ENCODE measurements at regions not wholly inside any gene's neighbourhood (a gene's known extent, or its start where the extent isn't known, plus 50 kb on each side); places are given as distances from the start of the nearest gene placed in this dataset.
"Not testable (repeated sequence)": the region's sequence is repeated elsewhere in the genome, so short reads cannot be mapped to it uniquely, and the experiment has no call there.

DNA sequence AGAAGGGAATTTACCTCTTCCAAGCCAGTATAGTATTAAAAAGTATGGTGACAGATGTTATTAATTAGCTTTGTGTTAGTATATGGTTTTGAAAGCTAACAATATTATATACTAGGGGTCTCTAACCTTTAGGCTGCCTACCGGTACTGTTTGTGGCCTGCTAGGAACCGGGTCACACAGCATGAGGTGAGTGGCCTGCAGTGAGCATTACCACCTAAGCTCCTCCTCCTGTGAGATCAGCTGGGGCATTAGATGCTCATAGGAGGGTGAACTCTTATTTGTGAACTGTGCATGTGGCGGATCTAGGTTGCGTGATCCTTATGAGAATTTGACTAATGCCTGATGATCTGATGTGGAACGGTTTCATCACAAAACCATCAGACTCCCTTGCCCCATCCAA is 583.4 kb upstream of the CDH2 start:
- ChIA-PET CTCF (interaction anchor here (0.5 kb wide), 1 partner anchor 20 kb away, joined by 4 read pairs; no protein-coding TSS in a partner anchor), POLR2A (no interaction called here)
- Mint-ChIP-seq H3K9me3 (no peaks in the 10 kb centered on the region), H3K36me3 (ENCODE audit: low read depth) (no peaks in the 10 kb centered on the region), H3K4me3 (no peak overlapping the region), H3K27me3 (no peaks in the 10 kb centered on the region), H3K27ac (no peak overlapping the region), H3K4me1 (no peaks in the 10 kb centered on the region)
- DNase-seq = no peak

DNA sequence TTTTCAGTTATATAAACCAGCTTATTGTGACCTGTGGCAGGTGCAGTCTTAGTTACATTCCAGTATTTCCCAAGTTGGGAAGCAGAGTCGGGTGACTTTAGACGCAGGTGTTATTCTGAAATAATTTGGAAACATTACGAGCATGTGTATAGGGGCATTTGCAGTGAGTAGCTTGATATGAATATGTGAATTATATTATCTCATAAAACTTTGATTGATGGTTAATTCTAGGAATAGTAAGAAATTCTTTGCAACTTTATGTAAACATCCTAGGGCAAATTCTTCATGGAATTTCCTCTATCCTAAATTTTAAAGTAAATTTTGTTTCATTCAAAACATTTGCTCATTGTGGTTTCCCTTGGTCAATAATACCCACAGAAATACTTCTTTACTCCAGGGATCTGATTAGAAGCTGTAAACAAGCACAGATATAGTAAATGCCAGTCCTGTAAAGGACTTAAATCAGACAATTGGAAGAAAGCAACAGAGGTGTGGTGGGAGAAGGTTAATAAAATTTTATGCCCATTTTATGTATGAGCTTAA is 580.6 kb upstream of the CDH2 start:
- Mint-ChIP-seq H3K36me3 (ENCODE audit: low read depth) (no peaks in the 10 kb centered on the region), H3K4me3 (no peak overlapping the region), H3K27ac (no peak overlapping the region), H3K27me3 (no peaks in the 10 kb centered on the region), H3K9me3 (peaks cover 4% of the 10 kb centered on the region), H3K4me1 (no peaks in the 10 kb centered on the region)
- ChIA-PET CTCF (no interaction called here), POLR2A (no interaction called here)
- no peak for DNase-seq

DNA sequence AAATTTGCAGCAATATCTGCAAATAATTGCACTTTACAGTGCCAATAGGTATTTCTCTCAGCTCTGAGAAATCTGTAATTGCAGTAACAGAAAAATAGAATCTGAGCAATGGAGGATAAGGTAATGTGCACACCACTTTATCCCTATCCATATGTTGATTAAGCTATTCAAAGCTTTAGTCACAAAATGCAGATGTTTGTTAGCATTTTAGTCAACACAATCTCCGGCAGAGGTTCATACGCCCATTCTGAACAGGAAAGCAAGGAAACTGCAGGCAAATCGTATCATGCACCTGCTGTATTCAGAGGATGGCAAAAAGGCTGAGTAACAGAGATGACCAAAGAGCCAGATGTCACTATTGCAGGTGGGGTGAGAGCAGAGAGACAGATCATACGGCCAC is 566.2 kb upstream of the CDH2 start:
- ChIA-PET POLR2A (no interaction called here), CTCF (no interaction called here)
- H3K4me1 Mint-ChIP-seq = no peaks in the 10 kb centered on the region
- H3K27ac Mint-ChIP-seq = no peak overlapping the region
- no peaks in the 10 kb centered on the region for H3K36me3 Mint-ChIP-seq (ENCODE audit: low read depth)
- H3K4me3 Mint-ChIP-seq = no peak overlapping the region
- peaks cover 10% of the 10 kb centered on the region for H3K9me3 Mint-ChIP-seq
- no peaks in the 10 kb centered on the region for H3K27me3 Mint-ChIP-seq
- no peak for DNase-seq

DNA sequence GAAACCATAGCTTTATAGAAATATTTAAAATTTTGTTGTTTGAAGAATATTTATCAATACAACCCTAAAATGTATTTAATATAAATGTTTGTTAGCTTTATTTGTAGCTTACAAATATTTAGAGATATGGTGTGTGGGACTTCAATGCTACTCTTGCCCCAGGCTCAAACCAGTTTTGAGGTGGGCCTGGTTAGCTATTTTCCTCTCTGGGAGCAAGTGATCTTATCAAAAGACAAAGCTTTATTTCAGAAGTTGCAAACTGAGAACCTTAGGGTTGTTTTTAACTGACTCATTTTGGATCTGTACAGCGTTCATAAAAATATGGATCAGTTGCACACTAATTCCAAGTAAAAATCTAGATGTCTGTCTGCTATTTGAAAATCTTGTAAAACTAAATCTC is 563.6 kb upstream of the CDH2 start:
- Mint-ChIP-seq H3K4me1 (no peaks in the 10 kb centered on the region), H3K9me3 (peaks cover 9% of the 10 kb centered on the region), H3K36me3 (ENCODE audit: low read depth) (no peaks in the 10 kb centered on the region), H3K4me3 (no peak overlapping the region), H3K27me3 (no peaks in the 10 kb centered on the region), H3K27ac (no peak overlapping the region)
- POLR2A ChIA-PET = no interaction called here
- no peak for DNase-seq
- CTCF ChIA-PET = no interaction called here

DNA sequence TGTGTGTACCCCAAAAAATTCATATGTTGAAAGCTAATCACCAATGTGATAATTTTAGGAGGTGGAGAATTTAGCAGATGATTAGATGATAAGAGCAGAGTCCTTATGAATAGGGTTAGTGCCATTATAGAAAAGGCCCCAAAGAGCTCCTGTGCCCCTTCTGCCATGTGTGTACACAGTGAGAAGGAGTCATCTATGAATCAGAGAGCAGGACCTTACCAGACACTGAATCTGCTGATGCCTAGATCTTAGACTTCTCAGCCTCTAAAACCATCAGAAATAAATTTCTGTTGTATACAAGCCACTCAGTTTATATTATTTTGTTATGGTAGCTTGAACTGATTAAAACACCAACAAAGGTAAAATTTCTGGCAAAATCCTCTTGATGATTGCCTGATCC is 560.0 kb upstream of the CDH2 start:
- Mint-ChIP-seq H3K4me1 (no peaks in the 10 kb centered on the region), H3K9me3 (peaks cover 19% of the 10 kb centered on the region), H3K27ac (no peak overlapping the region), H3K27me3 (no peaks in the 10 kb centered on the region), H3K4me3 (no peak overlapping the region), H3K36me3 (ENCODE audit: low read depth) (no peaks in the 10 kb centered on the region)
- CTCF ChIA-PET = no interaction called here
- no peak for DNase-seq
- POLR2A ChIA-PET = no interaction called here

DNA sequence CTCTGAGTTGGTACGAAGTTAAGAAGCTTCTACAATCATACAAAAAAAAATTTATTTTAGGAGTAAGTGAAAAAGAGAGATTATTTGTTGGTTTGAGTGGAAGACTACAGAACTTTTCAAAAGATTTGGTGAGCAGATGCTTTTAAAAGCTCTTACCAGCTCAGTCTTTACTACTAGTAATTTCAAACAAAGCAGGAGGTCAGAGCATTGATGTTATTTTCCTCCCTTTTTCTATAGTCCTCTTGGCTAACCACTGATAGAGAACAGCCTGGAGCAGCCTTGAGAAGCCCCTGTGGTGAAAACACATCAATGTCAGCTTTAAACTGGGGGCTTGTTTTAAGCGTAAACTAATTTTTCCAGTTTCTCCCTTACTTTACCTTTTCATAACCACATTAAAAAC is 559.3 kb upstream of the CDH2 start:
- Mint-ChIP-seq H3K4me3 (no peak overlapping the region), H3K27ac (no peak overlapping the region), H3K9me3 (peaks cover 16% of the 10 kb centered on the region), H3K27me3 (no peaks in the 10 kb centered on the region), H3K36me3 (ENCODE audit: low read depth) (no peaks in the 10 kb centered on the region), H3K4me1 (no peaks in the 10 kb centered on the region)
- ChIA-PET CTCF (no interaction called here), POLR2A (no interaction called here)
- DNase-seq = no peak

DNA sequence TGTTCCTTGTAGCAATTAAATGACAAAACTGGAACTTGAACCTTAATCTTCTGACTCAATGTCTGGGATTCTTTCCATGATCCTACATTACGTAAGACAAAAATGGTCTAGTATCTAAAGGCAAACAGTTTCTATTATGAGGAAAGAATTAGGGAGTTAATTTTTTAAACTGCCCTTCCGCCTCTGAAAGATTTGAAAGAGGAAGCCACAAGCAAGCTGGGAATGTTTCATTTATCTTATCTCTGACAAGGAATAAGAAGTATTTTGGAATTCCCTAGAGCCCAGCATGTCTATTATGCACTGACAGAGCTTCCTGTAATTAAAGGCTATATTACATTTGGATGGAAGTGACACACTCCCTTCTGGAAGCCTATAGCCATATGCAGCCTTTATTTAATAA is 558.8 kb upstream of the CDH2 start:
- H3K4me1 Mint-ChIP-seq = no peaks in the 10 kb centered on the region
- POLR2A ChIA-PET = no interaction called here
- no peaks in the 10 kb centered on the region for H3K27me3 Mint-ChIP-seq
- no peak for DNase-seq
- H3K4me3 Mint-ChIP-seq = no peak overlapping the region
- CTCF ChIA-PET = no interaction called here
- H3K27ac Mint-ChIP-seq = no peak overlapping the region
- H3K9me3 Mint-ChIP-seq = peaks cover 12% of the 10 kb centered on the region
- H3K36me3 Mint-ChIP-seq (ENCODE audit: low read depth) = no peaks in the 10 kb centered on the region

DNA sequence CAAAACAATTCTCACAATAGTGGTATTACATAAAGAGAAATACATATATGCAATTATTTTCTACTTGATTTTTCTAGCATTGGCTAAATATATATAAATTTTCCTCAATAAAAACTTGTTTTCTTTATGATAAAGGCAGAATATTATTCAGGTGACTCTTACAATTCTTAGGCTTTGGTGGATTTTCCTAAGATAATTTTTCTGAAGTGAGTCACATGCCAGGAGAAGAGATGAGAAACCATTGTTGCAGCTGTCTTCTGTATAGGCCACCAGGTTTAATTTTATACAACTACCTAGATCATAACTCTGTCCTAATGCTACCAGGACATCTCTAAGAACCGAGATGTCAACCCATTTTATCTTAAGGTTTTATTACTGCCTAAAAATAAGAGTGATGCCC is 552.4 kb upstream of the CDH2 start:
- Mint-ChIP-seq H3K9me3 (peaks cover 6% of the 10 kb centered on the region), H3K36me3 (ENCODE audit: low read depth) (no peaks in the 10 kb centered on the region), H3K4me3 (no peak overlapping the region), H3K27me3 (no peaks in the 10 kb centered on the region), H3K27ac (no peak overlapping the region), H3K4me1 (no peaks in the 10 kb centered on the region)
- POLR2A ChIA-PET = no interaction called here
- CTCF ChIA-PET = no interaction called here
- no peak for DNase-seq

DNA sequence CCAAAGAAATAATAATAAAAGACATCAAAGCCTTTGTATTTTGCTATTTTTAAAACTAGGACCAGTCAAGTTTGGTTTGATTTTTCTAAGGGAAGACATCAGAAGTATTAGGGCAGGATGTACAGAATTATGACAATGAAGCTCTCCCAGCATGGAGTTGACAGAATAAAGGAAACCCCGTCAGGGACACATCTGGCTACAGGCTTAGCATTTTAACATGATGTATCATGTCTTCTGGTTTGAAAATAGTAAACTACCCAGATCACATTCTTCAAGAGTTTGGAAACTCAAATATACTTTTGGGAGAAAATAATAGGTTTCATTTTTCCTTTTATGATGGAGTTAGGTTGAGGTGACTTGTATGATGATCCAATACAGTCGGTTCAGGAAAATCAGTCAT is 552.0 kb upstream of the CDH2 start:
- no peak overlapping the region for H3K27ac Mint-ChIP-seq
- no peaks in the 10 kb centered on the region for H3K36me3 Mint-ChIP-seq (ENCODE audit: low read depth)

DNA sequence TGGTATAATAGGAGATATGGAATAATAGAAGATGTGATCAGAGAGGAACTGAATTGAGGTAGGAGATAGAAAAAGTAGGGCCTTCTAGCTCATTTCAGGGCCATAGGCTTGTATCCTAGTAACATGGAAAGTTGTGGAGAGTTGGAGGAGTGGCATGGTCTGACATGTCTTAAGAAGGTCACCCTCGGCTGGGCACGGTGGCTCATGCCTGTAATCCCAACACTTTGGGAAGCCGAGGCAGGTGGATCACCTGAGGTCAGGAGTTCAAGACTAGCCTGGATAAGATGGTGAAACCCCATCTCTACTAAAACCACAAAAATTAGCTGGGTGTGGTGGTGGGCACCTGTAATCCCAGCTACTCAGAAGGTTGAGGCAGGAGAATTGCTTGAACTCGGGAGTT is 550.3 kb upstream of the CDH2 start:
- H3K4me3 Mint-ChIP-seq; H3K27ac Mint-ChIP-seq; DNase-seq; H3K4me1 Mint-ChIP-seq; CTCF ChIA-PET; H3K27me3 Mint-ChIP-seq; H3K9me3 Mint-ChIP-seq; POLR2A ChIA-PET; H3K36me3 Mint-ChIP-seq (ENCODE audit: low read depth): not testable (repeated sequence)

More for the DNA sequence above, 552.0 kb upstream of the CDH2 start:
- Mint-ChIP-seq H3K27me3 (no peaks in the 10 kb centered on the region), H3K9me3 (peaks cover 3% of the 10 kb centered on the region), H3K4me3 (no peak overlapping the region), H3K4me1 (no peaks in the 10 kb centered on the region)
- ChIA-PET POLR2A (no interaction called here), CTCF (no interaction called here)
- no peak for DNase-seq

DNA sequence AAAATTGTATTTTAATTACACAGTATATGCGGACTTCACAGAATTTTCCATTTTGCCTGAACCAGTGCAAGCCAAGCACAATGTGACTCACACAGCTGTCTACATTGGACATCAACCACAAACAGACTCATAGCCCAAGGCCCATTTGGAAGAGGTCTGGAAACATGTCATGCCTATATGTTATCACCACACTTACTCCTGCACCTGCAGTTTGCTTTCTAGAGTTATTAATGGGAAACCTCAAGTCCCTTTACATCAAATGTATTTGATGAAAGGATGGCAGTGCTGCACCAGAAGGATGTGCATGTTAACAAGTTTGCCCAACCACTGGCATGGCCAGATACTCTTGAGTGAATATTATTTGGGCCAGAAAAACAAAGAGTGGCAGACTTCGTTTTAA is 548.9 kb upstream of the CDH2 start:
- no peak for DNase-seq
- no peaks in the 10 kb centered on the region for H3K27me3 Mint-ChIP-seq
- H3K4me1 Mint-ChIP-seq = no peaks in the 10 kb centered on the region
- no peak overlapping the region for H3K27ac Mint-ChIP-seq
- H3K4me3 Mint-ChIP-seq = no peak overlapping the region
- CTCF ChIA-PET = no interaction called here
- H3K36me3 Mint-ChIP-seq (ENCODE audit: low read depth) = no peaks in the 10 kb centered on the region
- peaks cover 4% of the 10 kb centered on the region for H3K9me3 Mint-ChIP-seq
- POLR2A ChIA-PET = no interaction called here

DNA sequence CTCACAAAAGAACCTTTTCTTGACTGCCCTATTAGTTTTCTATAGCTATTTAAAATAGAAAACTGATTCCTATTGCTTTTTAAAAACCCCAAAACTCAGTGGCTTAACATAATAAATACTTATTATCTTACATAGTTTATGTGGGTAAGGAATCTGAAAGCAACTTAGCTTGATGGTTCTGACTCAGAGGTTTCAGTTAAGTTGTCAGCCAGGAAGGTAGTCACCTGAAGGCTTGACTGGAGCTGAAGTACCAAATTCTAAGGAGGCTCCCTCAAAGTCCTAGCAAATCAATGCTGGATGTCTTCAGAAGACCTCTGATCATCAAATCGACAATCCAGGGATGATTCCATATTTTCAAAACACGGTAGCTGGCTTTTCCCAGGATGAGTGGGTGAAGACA is 546.6 kb upstream of the CDH2 start:
- no peak for DNase-seq
- no peaks in the 10 kb centered on the region for H3K36me3 Mint-ChIP-seq (ENCODE audit: low read depth)
- H3K9me3 Mint-ChIP-seq = peaks cover 4% of the 10 kb centered on the region
- H3K27me3 Mint-ChIP-seq = no peaks in the 10 kb centered on the region
- H3K4me3 Mint-ChIP-seq = no peak overlapping the region
- ChIA-PET CTCF (no interaction called here), POLR2A (no interaction called here)
- H3K4me1 Mint-ChIP-seq = no peaks in the 10 kb centered on the region
- H3K27ac Mint-ChIP-seq = no peak overlapping the region

DNA sequence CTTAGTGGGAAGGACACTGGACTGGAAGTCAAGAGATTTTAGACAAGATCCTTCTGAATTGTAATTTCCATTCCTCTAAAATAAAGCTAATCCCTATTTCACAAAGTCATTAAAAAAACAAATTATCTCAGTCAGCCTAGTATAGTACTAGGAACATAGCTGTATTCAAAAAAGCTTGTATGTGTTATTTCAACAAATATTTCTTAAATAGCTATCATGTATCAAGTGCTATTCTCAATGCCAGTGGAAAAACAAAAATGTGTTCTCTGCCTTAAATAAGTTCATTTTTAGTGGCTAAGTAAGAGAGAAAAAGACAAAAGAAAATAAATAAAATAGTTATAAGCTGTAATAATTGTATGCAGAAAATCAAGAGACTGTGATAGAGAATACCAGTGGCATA is 541.8 kb upstream of the CDH2 start:
- H3K4me1 Mint-ChIP-seq = no peaks in the 10 kb centered on the region
- H3K27ac Mint-ChIP-seq = no peak overlapping the region
- POLR2A ChIA-PET = no interaction called here
- H3K9me3 Mint-ChIP-seq = peaks cover 9% of the 10 kb centered on the region
- no peak for DNase-seq
- H3K36me3 Mint-ChIP-seq (ENCODE audit: low read depth) = no peaks in the 10 kb centered on the region
- CTCF ChIA-PET = no interaction called here
- no peak overlapping the region for H3K4me3 Mint-ChIP-seq
- H3K27me3 Mint-ChIP-seq = no peaks in the 10 kb centered on the region

DNA sequence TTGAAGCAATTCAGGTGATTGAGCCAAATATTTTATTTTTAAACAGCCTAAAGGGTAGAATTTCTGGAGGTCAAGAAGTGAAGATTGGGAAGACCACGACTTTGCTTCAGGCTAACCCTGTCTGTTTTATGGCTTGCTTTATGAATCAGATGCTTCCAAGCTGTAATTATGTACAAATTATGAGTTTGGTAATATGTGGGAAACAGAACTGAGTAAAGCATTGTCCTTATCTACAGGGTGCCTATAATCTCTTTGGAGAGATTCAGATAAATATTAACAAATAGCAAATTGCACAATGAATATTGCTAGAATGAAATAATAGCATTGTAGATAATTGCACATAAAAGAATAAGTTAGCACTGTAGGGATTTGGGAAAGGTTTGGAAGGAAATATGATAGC is 539.4 kb upstream of the CDH2 start:
- no peak for DNase-seq
- Mint-ChIP-seq H3K27ac (no peak overlapping the region), H3K27me3 (no peaks in the 10 kb centered on the region), H3K4me1 (no peaks in the 10 kb centered on the region), H3K36me3 (ENCODE audit: low read depth) (no peaks in the 10 kb centered on the region), H3K9me3 (peaks cover 5% of the 10 kb centered on the region), H3K4me3 (no peak overlapping the region)
- POLR2A ChIA-PET = no interaction called here
- CTCF ChIA-PET = no interaction called here

DNA sequence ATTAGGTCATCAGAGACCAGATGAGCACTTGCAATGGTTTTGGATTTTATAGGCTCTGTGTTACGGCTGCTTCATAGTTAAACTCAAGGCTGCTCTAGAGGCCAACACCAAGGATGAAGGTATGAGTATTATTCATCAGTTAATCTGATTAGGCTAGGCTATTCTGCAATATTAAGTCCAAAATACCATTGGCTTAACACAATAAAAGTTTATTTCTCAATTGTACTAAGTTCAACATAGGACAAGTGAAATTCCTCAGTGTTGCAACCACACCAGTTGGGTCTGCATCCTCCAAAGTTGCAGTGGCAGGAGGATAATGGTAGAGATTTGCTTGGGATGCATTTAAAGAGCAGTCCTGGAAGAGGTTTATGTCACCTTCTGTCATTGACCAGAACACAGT is 538.3 kb upstream of the CDH2 start:
- Mint-ChIP-seq H3K36me3 (ENCODE audit: low read depth) (no peaks in the 10 kb centered on the region), H3K4me3 (no peak overlapping the region), H3K27ac (no peak overlapping the region), H3K9me3 (peaks cover 5% of the 10 kb centered on the region), H3K27me3 (no peaks in the 10 kb centered on the region), H3K4me1 (no peaks in the 10 kb centered on the region)
- POLR2A ChIA-PET = no interaction called here
- CTCF ChIA-PET = no interaction called here
- no peak for DNase-seq
